ENCODE measurements at regions not wholly inside any gene's neighbourhood (a gene's known extent, or its start where the extent isn't known, plus 50 kb on each side); places are given as distances from the start of the nearest gene placed in this dataset.

DNA sequence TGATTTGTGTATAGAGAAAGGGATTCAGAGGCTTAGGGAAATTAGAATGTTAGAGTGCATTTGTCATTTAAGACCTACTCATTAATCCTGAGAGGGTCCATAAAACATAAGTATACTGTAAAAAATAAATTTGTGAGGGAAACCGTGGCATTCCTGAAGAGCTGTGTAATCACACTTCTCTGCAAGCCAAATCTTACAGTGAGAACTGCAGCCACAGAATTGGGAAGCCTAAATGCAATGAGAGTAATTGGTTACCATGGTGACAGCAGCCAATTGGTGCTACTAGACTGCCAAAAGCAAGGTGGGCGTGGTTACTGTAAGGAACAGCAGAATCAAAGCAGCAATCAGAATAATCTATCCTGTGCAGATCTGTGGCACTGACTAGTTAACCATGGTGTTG is 345.2 kb upstream of the GRID2 start:
- H3K36me3 Mint-ChIP-seq (ENCODE audit: low read depth): no peaks in the 10 kb centered on the region
- ATAC-seq (ENCODE audit: poor library complexity): no peak
- intact Hi-C loops (cut with DNase I, micrococcal nuclease): no loop called here
- H3K4me3 Mint-ChIP-seq: no peak overlapping the region
- Histone ChIP-seq H3K4me1 (ENCODE audit: insufficient read depth, low read length) (no peaks in the 10 kb centered on the region), H3K4me3 (ENCODE audit: low read length) (no peak overlapping the region), H3K36me3 (ENCODE audit: insufficient read depth, low read length) (no peaks in the 10 kb centered on the region), H3K27me3 (ENCODE audit: control insufficient read depth in 1 of 2, insufficient read depth in 2 of 2, low read length in 2 of 2) (no peaks in the 10 kb centered on the region), H3K9me3 (ENCODE audit: control insufficient read depth in 1 of 2, insufficient read depth in 1 of 2, low read length in 2 of 2) (peaks cover 0 to 4% of the 10 kb centered on the region in 2 experiments), H3K27ac (ENCODE audit: low read depth in 1 of 2, low read length in 2 of 2) (no peak overlapping the region)
- no peaks in the 10 kb centered on the region for H3K4me1 Mint-ChIP-seq (ENCODE audit: low read depth)
- no peak overlapping the region for H3K27ac Mint-ChIP-seq
- TF ChIP-seq CTCF (IDR thresholded peaks at IDR 0.05): no peak
- ChIA-PET CTCF (no interaction called here), POLR2A (no interaction called here)
- no peaks in the 10 kb centered on the region for H3K27me3 Mint-ChIP-seq
- H3K9me3 Mint-ChIP-seq: peaks cover 8% of the 10 kb centered on the region
- no peak for DNase-seq

GRCh38 chr4:91961504-91961903 is 342.3 kb upstream of the GRID2 start:
- no peaks in the 10 kb centered on the region for H3K27me3 ChIP-seq (ENCODE audit: control insufficient read depth in 1 of 2, insufficient read depth in 2 of 2, low read length in 2 of 2)
- Mint-ChIP-seq H3K4me3 (no peak overlapping the region), H3K4me1 (ENCODE audit: low read depth) (no peaks in the 10 kb centered on the region), H3K9me3 (peaks cover 12% of the 10 kb centered on the region), H3K27ac (no peak overlapping the region), H3K27me3 (no peaks in the 10 kb centered on the region), H3K36me3 (ENCODE audit: low read depth) (no peaks in the 10 kb centered on the region)
- no peak overlapping the region for H3K27ac ChIP-seq (ENCODE audit: low read depth in 1 of 2, low read length in 2 of 2)
- ChIA-PET CTCF (no interaction called here), POLR2A (no interaction called here)
- H3K4me3 ChIP-seq (ENCODE audit: low read length): no peak overlapping the region
- H3K9me3 ChIP-seq (ENCODE audit: control insufficient read depth in 1 of 2, insufficient read depth in 1 of 2, low read length in 2 of 2): no peaks in the 10 kb centered on the region
- intact Hi-C loops (cut with DNase I, micrococcal nuclease): no loop called here
- no peaks in the 10 kb centered on the region for H3K36me3 ChIP-seq (ENCODE audit: insufficient read depth, low read length)
- DNase-seq (no peak), ATAC-seq (ENCODE audit: poor library complexity) (no peak)
- no peak for TF ChIP-seq CTCF (IDR thresholded peaks at IDR 0.05)
- no peaks in the 10 kb centered on the region for H3K4me1 ChIP-seq (ENCODE audit: insufficient read depth, low read length)

- H3K27me3 Mint-ChIP-seq: no peaks in the 10 kb centered on the region
- peaks cover 9% of the 10 kb centered on the region for H3K9me3 Mint-ChIP-seq
- H3K27ac ChIP-seq (ENCODE audit: low read depth in 1 of 2, low read length in 2 of 2): no peak overlapping the region
- ATAC-seq (ENCODE audit: poor library complexity) (no peak), DNase-seq (no peak)
- no peak overlapping the region for H3K4me3 Mint-ChIP-seq
- intact Hi-C loops (cut with DNase I, micrococcal nuclease): no loop called here
- no peaks in the 10 kb centered on the region for H3K36me3 Mint-ChIP-seq (ENCODE audit: low read depth)
- H3K36me3 ChIP-seq (ENCODE audit: insufficient read depth, low read length): no peaks in the 10 kb centered on the region
- H3K4me3 ChIP-seq (ENCODE audit: low read length): no peak overlapping the region
- H3K9me3 ChIP-seq (ENCODE audit: control insufficient read depth in 1 of 2, insufficient read depth in 1 of 2, low read length in 2 of 2): no peaks in the 10 kb centered on the region
- H3K27ac Mint-ChIP-seq: no peak overlapping the region
- no peaks in the 10 kb centered on the region for H3K4me1 Mint-ChIP-seq (ENCODE audit: low read depth)
- no peaks in the 10 kb centered on the region for H3K4me1 ChIP-seq (ENCODE audit: insufficient read depth, low read length)
- no peak for TF ChIP-seq CTCF (IDR thresholded peaks at IDR 0.05)
- H3K27me3 ChIP-seq (ENCODE audit: control insufficient read depth in 1 of 2, insufficient read depth in 2 of 2, low read length in 2 of 2): no peaks in the 10 kb centered on the region
- ChIA-PET POLR2A (no interaction called here), CTCF (no interaction called here)
Measured at GRCh38 chr4:91963486-91963885, 340.3 kb upstream of the GRID2 start.

All from CD4-positive, alpha-beta T cell (primary cell).